K562 (cell line): ENCODE measurements at regions not wholly inside any gene's neighbourhood (a gene's known extent, or its start where the extent isn't known, plus 50 kb on each side); places are given as distances from the start of the nearest gene placed in this dataset.

ENCODE experiments used
- BCLAF1 ChIP-seq, 2 experiments: fragments of 450-650 bp in 1 of 2; IDR thresholded peaks; 2 replicates each; pipeline ENCODE4 v1.6.1; 2011 to 2017; ENCODE audit warnings: low read depth in 2 of 2, antibody characterized with exemption in 1 of 2, borderline replicate concordance in 1 of 2, low read length in 1 of 2, mild to moderate bottlenecking in 1 of 2, mixed read lengths in 1 of 2; ENCODE audit not compliant: control insufficient read depth in 1 of 2
- BRD4 ChIP-seq: fragments of 200-600 bp; sonication (generic); IDR thresholded peaks from 2 replicates; pipeline ENCODE4 v1.6.1; 2017; ENCODE audit warnings: inconsistent platforms
- PYGO2 ChIP-seq: fragments of 450-650 bp; IDR thresholded peaks from 2 replicates; pipeline ENCODE4 v1.6.1; 2016; ENCODE audit warnings: mild to moderate bottlenecking, missing genetic modification characterization, moderate library complexity, missing compliant biosample characterization
- RAD51 ChIP-seq: fragments of 450-650 bp; IDR thresholded peaks from 2 replicates; pipeline ENCODE4 v1.7.1; 2016; ENCODE audit warnings: low read depth, mild to moderate bottlenecking, borderline replicate concordance
- SOX6 ChIP-seq: fragments of 450-650 bp; IDR thresholded peaks from 2 replicates; pipeline ENCODE4 v1.6.1; 2014; ENCODE audit warnings: mild to moderate bottlenecking
- ZNF12 ChIP-seq: sonication (generic); formaldehyde crosslinking; IDR thresholded peaks from 2 replicates; pipeline ENCODE4 v1.4.0; 2020; ENCODE audit warnings: mild to moderate bottlenecking, missing genetic modification reagents
- ZNF165 ChIP-seq: fragments of 250-450 bp; sonication (Bioruptor Pico); IDR thresholded peaks from 2 replicates; pipeline ENCODE4 v1.4.0; 2020; ENCODE audit warnings: borderline replicate concordance
- TF ChIP-seq, protein P1 (sequence below): sonication (generic); formaldehyde crosslinking; IDR thresholded peaks from 2 replicates; pipeline ENCODE4 v1.8.1; 2023; ENCODE audit warnings: mild to moderate bottlenecking, missing genetic modification reagents

DNA sequence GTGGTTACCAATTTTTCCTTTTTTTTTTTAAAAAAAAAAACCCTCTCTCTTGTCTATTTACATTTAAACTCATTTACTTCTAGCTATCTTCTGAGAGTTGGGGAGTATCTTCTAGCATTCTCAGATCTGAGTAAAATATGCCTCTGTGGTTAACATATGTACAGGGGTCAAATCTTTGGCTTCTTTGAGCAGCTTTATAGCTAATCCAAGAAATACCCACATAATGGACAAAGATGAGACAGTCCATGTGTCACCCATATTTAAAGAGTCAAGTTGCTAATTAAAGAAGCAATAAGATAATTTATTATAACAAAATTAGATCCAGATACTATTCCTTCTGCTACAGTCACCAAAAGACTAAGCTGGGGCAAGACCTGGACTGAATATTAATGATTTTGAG lies 139.0 kb upstream of the HNRNPA3 start (continued):
- TF ChIP-seq ZNF165 (no peak), BCLAF1 (IDR thresholded peaks at IDR 0.05; ENCODE audit: borderline replicate concordance in 1 of 2, control insufficient read depth in 1 of 2, low read depth in 2 of 2, low read length in 1 of 2) (no peak), ZNF12 (CRISPR knock-in tag) (no peak), BRD4 (no peak), PYGO2 (tag) (no peak), RAD51 (no peak), SOX6 (no peak)
- TF ChIP-seq, protein P1, sequence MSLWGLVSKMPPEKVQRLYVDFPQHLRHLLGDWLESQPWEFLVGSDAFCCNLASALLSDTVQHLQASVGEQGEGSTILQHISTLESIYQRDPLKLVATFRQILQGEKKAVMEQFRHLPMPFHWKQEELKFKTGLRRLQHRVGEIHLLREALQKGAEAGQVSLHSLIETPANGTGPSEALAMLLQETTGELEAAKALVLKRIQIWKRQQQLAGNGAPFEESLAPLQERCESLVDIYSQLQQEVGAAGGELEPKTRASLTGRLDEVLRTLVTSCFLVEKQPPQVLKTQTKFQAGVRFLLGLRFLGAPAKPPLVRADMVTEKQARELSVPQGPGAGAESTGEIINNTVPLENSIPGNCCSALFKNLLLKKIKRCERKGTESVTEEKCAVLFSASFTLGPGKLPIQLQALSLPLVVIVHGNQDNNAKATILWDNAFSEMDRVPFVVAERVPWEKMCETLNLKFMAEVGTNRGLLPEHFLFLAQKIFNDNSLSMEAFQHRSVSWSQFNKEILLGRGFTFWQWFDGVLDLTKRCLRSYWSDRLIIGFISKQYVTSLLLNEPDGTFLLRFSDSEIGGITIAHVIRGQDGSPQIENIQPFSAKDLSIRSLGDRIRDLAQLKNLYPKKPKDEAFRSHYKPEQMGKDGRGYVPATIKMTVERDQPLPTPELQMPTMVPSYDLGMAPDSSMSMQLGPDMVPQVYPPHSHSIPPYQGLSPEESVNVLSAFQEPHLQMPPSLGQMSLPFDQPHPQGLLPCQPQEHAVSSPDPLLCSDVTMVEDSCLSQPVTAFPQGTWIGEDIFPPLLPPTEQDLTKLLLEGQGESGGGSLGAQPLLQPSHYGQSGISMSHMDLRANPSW (CRISPR knock-in tag): no peak
